NCI-H446 treated with DMSO at 0.1 percent for 48 hours (cell line): ENCODE measurements at regions not wholly inside any gene's neighbourhood (a gene's known extent, or its start where the extent isn't known, plus 50 kb on each side); places are given as distances from the start of the nearest gene placed in this dataset.
"Not testable (repeated sequence)": the region's sequence is repeated elsewhere in the genome, so short reads cannot be mapped to it uniquely, and the experiment has no call there.

Experiments
- DNase-seq: peaks from one replicate; lab custom pipeline; 2025; lab: John Stamatoyannopoulos, UW

- no peak for DNase-seq
These were observed 164.9 kb upstream of the AGR3 start for GRCh38 chr7:17046666-17047065.

DNA sequence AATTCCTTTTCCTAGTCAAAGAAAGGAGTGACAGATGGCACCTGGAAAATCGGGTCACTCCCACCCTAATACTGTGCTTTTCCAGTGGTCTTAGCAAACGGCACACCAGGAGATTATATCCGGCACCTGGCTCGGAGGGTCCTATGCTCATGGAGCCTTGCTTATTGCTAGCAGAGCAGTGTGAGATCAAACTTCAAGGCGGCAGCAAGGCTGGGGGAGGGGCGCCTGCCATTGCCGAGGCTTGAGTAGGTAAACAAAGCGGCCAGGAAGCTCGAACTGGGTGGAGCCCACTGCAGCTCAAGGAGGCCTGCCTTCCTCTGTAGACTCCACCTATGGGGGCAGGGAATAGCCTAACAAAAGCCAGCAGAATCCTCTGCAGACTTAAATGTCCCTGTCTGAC is 171.4 kb upstream of the AGR3 start:
- not testable (repeated sequence) for DNase-seq

DNA sequence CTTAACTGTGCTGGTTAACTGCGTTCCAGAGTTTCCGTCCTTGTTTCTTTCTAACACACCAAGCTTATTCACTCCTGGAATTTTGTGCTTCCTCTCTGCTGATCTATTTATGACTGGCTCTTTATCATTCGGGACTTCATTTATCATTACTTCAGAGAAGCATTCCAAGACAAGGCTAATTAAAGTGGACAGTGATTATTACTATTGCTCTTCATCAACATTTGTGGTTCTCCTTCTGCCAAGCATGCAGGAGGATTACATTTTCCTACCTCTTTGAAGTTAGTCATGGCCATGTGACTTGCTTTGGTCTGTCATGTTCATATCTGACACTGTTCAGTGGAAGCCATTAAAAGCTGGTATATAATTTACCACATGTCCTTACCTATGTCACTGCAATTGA is 172.4 kb upstream of the AGR3 start:
- no peak for DNase-seq

DNA sequence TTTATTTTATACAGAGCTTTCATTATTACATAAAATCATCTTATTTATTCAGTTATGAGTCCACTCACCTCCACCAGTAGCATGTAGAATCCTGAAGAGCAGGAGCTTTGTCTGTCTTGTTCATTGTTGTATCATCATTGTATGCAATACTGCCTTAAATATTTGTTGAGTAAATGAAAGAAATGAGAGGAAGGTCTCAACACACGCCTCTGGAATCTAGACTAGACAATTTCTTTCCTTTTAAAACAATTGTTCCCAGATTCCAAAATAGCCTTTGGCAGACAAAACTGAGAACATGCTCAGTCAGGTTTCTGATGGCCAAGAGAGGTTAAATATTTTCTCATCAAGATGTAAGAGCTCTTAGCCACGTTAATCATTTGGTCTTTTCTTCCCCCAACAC is 173.1 kb upstream of the AGR3 start:
- no peak for DNase-seq

- no peak for DNase-seq
These were observed 173.8 kb upstream of the AGR3 start for GRCh38 chr7:17055596-17055995.

DNA sequence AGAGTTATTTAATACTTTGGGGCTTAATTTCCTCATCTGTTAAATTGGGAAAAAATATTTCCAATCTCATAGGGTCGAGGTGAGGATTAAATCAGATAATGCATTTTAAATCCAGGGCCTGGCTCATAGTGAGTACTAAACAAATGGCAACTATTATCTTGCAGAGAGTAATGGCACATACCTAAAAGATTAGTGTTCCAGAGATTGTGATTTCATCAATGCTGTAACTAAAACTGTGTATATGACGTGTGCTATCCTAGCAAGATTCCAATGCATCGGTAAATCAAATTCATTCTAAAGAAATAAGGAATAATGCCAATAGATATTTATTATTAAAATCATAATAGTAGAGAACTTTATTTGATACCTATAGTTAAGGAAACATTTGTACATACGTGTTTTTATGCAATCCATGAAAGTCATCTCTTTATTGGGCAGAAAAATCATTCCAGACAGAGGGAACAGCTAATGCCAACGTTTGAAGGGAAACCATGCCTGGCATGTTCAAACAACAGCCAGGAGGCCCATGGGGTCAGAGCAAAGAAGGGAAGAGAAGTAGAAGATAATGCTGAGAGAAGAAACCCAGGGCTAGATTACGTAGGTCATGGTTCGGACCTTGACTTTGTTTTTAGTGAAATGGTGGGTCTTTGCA is 174.8 kb upstream of the AGR3 start:
- no peak for DNase-seq

- no peak for DNase-seq
These were observed 175.3 kb upstream of the AGR3 start for GRCh38 chr7:17057143-17057509.

- DNase-seq = no peak
These were observed 176.8 kb upstream of the AGR3 start for GRCh38 chr7:17058568-17058967.

DNA sequence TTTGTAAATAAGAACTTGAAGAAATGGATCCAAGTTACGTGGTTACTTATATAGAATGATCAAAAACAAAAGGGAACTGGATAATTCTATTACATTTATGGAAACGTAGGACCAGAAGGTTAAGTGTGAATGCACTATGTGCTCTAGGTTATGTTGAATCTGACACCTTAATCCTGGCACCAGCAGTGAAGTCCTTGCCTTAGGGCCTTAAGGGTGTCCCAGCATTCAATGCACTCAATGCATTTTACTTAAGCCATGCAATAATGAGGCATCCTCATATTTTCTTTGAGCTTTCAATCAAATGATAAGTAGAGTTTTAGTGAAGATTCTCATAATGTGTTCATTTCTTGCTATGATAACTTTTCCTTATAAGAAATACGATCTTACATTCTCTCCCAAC is 178.3 kb upstream of the AGR3 start:
- DNase-seq = no peak

DNA sequence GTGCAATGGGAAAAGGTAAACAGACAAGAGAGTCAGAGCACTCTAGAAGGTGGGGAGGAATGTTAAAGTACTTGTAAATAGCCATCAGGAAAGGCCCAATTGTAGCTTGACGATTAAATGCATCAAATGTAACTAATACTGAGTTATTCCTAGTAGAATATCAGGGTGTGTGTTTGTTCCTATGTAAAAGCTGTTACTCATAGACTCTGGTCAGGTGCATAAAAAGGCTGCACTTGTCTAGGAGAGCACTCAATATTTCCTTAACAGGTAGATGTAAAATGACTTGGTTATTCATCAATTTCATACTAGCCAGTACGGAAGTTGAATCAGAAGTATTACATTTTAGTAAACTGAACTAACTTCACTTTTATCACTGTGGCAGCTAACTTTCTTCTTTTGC is 179.7 kb upstream of the AGR3 start:
- DNase-seq = no peak

- no peak for DNase-seq
These were observed 180.6 kb upstream of the AGR3 start for GRCh38 chr7:17062151-17063044.

- DNase-seq = no peak
These were observed 181.2 kb upstream of the AGR3 start for GRCh38 chr7:17063045-17063383.

DNA sequence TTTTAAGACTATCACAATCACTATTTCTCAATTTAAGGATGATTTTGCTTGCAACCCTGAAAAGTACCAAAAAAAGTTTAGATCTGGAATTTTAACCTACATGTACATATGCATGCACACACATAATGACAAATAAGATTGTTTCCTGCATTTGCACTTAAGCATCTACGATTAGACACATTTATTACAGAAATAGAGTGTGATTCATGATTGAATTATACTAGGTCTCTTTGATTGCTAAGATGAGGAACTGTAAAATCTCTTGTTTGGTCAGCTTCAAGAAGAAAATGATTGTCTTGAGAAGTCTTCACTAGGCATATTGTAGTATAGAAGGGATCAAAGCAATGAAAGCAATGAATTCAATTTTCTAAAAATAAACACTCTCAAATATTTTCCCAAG is 185.9 kb upstream of the AGR3 start:
- DNase-seq = no peak

DNA sequence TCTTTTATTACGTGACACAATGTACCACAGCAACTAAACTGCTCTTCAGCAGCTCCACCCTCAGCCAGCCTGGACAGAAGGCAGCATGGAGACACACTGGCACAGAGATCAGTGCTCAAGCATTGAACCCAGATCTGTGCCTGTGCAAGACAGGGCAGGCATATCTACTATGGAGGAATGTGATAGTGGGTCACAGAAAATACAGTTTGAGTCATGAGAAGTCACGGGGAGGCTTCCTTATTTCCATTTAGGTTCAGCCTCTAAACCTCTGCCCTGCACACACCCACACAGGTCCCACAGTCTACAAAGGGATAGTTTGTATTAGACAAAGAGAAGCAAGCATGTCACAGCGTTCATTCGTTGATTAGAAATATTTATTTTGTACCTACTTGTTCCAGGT is 187.4 kb upstream of the AGR3 start:
- DNase-seq = no peak

GRCh38 chr7:17070231-17070708 is 188.5 kb upstream of the AGR3 start:
- no peak for DNase-seq

GRCh38 chr7:17071866-17072265 is 190.1 kb upstream of the AGR3 start:
- no peak for DNase-seq

GRCh38 chr7:17075601-17076255 is 193.9 kb upstream of the AGR3 start:
- DNase-seq = no peak

GRCh38 chr7:17078298-17078697 is 196.5 kb upstream of the AGR3 start:
- DNase-seq = no peak

DNA sequence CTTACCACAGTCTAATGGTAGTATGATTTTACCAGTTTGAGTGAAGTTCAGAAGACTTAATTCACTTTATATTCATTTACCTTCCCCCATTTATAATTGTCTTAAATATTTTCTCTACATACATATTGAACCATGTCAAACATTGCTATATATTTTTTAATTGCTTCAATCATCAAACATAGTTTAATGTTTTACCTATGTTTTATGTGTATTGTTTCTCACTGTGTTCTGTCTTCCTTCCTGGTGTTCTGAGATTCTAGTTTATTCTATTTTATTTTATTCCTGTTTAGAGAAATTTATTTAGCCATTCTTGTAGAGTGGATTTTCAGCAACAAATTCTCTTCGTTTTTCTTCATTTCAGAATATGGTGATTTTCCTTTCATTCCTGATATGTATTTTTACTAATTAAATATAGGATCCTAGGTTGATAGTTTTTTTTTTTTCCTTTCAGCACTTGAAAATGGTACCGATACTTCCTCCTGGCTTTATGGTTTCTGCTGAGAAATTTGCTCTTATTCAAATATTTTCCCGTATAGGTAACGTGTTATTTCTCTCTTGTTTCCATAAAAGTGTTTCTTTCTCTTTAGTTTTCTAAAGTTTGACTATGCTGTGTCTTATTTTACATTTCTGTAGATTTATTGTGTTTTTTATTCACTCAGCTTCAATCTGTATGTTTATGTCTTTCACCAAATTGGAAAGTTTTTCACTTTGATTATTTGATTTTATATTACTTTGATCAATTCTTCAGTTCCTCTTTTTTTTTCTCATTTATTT is 201.8 kb upstream of the AGR3 start:
- no peak for DNase-seq

- DNase-seq = no peak
These were observed 202.3 kb upstream of the AGR3 start for GRCh38 chr7:17084166-17084475.

DNA sequence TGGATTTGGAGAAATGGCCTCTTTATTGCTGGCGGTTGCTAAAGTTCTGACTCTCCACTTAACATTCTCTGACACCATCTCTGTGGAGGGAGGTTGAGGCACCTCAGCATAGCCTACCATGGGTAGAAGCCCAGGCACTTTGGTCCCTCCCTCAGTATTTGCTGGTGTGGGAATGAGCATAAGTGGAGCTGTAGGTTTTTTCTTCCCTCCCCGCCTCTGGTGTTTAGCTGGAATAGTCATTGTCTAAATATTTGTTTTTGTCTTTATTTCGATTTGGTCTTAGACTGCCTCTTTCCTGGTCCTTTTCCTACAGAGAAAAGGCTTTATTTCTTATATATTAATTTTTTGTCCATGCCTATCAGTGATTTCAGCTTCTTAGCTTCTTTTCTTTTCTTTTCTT is 203.4 kb upstream of the AGR3 start:
- DNase-seq = no peak

- DNase-seq = no peak
These were observed 204.6 kb upstream of the AGR3 start for GRCh38 chr7:17086403-17086802.

- no peak for DNase-seq
These were observed 207.7 kb upstream of the AHR start for GRCh38 chr7:17090751-17091150.
